ENCODE measurements at regions not wholly inside any gene's neighbourhood (a gene's known extent, or its start where the extent isn't known, plus 50 kb on each side); places are given as distances from the start of the nearest gene placed in this dataset.

GRCh38 chr3:26522919-26523318, 99.7 kb upstream of the LRRC3B start:
- TF ChIP-seq CTCF (IDR thresholded peaks at IDR 0.05): no peak
- no peak for TF ChIP-seq POLR2A (IDR thresholded peaks at IDR 0.05)
